Right lobe of liver (tissue), 6 donors: ENCODE measurements at regions not wholly inside any gene's neighbourhood (a gene's known extent, or its start where the extent isn't known, plus 50 kb on each side); places are given as distances from the start of the nearest gene placed in this dataset.

Experiments
- ATAC-seq, 4 donors: fragments of 200-7000 bp; cut with Tn5 transposase; one replicate each; pipeline ENCODE4 v1.9.1; 2020; ENCODE audit warnings: mild to moderate bottlenecking in 4 of 4, moderate library complexity in 4 of 4
- DNase-seq, 3 donors: peaks; one replicate each; pipeline ENCODE4 v3.0.0-alpha.2; 2020
- H3K27ac ChIP-seq, 3 donors: fragments of 200-600 bp; one replicate each; pipeline ENCODE4 v1.8.0; 2022
- H3K27me3 ChIP-seq, 2 donors: fragments of 200-600 bp; one replicate each; pipeline ENCODE4 v1.8.0; 2022
- H3K36me3 ChIP-seq, 4 donors: fragments of 200-600 bp; sonication (generic) in 1 of 4; one replicate each; pipeline versions ENCODE4 v1.5.1 to v1.8.0; 2017 to 2022; ENCODE audit warnings: control low read depth in 1 of 4
- H3K4me1 ChIP-seq, 4 donors: fragments of 200-600 bp; sonication (generic) in 1 of 4; one replicate each; pipeline versions ENCODE4 v1.5.1 to v1.8.0; 2017 to 2022; ENCODE audit warnings: control low read depth in 1 of 4
- H3K4me3 ChIP-seq, 3 donors: fragments of 200-600 bp; one replicate each; pipeline ENCODE4 v1.8.0; 2022
- H3K9me3 ChIP-seq, 4 donors: fragments of 200-600 bp; sonication (generic) in 1 of 4; one replicate each; pipeline versions ENCODE4 v1.5.1 to v1.8.0; 2017 to 2022; ENCODE audit warnings: control low read depth in 1 of 4
- POLR2A ChIP-seq: fragments of 450-650 bp; IDR thresholded peaks from one replicate; pipeline ENCODE4 v1.6.1; 2017; ENCODE audit warnings: antibody characterized with exemption, mild to moderate bottlenecking
- WGBS: methylation state at CpG from one replicate; pipeline ENCODE4 v1.1.6; 2018; ENCODE audit warnings: low coverage, low lambda C conversion rate; ENCODE audit not compliant: insufficient coverage; ENCODE audit errors: missing lambda C conversion rate; 5-methylcytosine and 5-hydroxymethylcytosine counted together
- intact Hi-C, 2 donors: fragments of 100-400 bp; cut with DNase I; formaldehyde crosslinking; loops; one replicate each; pipeline versions ENCODE4 v1.11.2 to v1.14.1; 2022
- TF ChIP-seq, protein P1 (sequence below), 4 donors: fragments of 200-600 bp in 3 of 4; fragments of 450-650 bp in 1 of 4; IDR thresholded peaks; one replicate each; pipeline versions ENCODE4 v1.5.1 to v1.8.0; 2016 to 2022; ENCODE audit warnings: antibody characterized with exemption in 4 of 4, mild to moderate bottlenecking in 2 of 4
- donor health status: DM: no; HTN: yes; CAD: no.
- donor health status: DM: no; HTN: no; CAD: no.
- donor health status: DM: no; HTN: no; CAD: no.
- donor health status: DM: no; HTN: yes; CAD: no.
- donor health status: DM: no; HTN: yes; CAD: no.

DNA sequence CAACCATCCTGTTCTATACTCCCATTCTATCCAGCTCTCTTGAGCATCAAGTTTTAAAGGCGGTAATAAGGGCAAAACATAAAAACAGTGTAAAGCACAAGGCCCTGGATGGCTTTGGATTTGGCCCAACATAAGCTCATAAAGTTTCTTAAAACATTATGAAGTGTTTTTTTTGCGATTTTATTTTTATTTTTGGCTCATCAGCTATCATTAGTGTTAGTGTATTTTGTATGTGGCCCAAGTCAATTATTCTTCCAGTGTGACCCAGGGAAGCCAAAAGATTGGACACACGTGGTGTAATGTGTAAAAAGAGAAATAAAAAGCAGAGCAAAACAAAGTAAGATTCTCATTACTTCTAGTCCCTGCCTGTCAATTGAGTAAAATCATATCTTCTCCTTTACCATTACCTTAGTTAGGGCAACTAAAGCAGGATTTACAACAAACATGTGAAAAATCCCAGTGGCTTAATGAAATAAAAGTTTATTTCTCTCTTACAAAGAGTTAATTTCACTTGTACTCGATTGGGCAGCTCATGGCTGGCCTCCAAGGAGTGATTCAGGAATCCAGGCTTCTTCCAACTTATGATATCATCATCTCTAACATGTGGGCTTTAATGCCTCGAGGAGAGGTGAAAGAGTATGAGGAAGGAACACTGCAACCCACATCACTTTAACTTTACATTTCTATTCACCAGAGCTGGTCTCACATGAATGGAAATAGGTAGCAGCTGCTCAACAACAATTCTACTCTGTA is 725.2 kb upstream of the SLITRK1 start:
- intact Hi-C loops: no loop called here
- Histone ChIP-seq H3K27ac (no peak overlapping the region), H3K27me3 (no peaks in the 10 kb centered on the region), H3K4me3 (no peak overlapping the region), H3K4me1 (no peaks in the 10 kb centered on the region), H3K9me3 (no peaks in the 10 kb centered on the region), H3K36me3 (no peaks in the 10 kb centered on the region)
- WGBS: 23% methylated on average over 5 of the region's 5 CpGs
- ATAC-seq (no peak), DNase-seq (no peak)
- TF ChIP-seq POLR2A: no peak
- TF ChIP-seq, protein P1, sequence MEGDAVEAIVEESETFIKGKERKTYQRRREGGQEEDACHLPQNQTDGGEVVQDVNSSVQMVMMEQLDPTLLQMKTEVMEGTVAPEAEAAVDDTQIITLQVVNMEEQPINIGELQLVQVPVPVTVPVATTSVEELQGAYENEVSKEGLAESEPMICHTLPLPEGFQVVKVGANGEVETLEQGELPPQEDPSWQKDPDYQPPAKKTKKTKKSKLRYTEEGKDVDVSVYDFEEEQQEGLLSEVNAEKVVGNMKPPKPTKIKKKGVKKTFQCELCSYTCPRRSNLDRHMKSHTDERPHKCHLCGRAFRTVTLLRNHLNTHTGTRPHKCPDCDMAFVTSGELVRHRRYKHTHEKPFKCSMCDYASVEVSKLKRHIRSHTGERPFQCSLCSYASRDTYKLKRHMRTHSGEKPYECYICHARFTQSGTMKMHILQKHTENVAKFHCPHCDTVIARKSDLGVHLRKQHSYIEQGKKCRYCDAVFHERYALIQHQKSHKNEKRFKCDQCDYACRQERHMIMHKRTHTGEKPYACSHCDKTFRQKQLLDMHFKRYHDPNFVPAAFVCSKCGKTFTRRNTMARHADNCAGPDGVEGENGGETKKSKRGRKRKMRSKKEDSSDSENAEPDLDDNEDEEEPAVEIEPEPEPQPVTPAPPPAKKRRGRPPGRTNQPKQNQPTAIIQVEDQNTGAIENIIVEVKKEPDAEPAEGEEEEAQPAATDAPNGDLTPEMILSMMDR (IDR thresholded peaks at IDR 0.05): no peak

DNA sequence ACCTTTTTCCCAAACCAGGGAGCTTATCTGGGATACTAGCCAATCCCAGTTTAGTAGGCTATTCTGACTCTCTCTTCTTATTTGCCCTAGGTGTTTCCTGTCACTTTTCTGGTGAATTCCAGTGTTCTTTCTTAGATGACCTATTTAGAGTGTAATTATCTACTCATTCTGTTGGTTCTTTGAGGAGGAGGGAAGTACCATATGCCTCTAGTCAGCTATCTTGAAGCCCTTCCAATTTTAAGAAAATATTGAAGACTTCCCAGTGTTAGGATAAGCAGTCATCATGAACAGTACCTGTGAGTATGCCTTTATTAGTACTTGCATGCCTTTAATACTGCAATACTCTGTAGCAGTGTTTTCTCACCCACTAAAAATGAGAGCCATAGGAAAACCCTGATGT is 724.3 kb upstream of the SLITRK1 start:
- TF ChIP-seq, protein P1 (IDR thresholded peaks at IDR 0.05): no peak
- TF ChIP-seq POLR2A: no peak
- Histone ChIP-seq H3K4me3 (no peak overlapping the region), H3K4me1 (no peaks in the 10 kb centered on the region), H3K27me3 (no peaks in the 10 kb centered on the region), H3K27ac (no peak overlapping the region), H3K9me3 (no peaks in the 10 kb centered on the region), H3K36me3 (no peaks in the 10 kb centered on the region)
- ATAC-seq: no peak
- no peak for DNase-seq
- intact Hi-C loops: no loop called here

DNA sequence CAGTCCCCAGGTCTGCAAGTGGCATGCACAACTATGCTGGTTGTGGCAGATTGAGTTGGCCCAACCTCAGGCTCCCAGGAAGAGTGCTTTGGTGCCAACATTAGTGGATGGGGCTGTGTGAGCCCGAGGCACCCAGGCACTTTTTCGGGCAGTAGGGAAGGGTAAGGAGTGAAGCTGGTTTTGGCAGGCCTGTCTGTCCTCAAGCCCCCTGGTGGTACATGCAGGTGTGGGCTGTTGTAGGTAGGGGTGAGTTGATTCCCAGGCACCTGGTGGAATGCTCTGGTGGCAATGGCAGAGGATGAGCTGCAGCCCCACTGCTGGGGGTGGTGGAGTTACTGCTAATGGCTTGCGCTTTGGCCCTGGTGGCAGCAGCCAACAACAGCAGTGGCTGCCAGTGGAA is 723.7 kb upstream of the SLITRK1 start:
- TF ChIP-seq, protein P1 (IDR thresholded peaks at IDR 0.05): no peak
- no peak for TF ChIP-seq POLR2A
- no peak for ATAC-seq
- WGBS: 100% methylated on average over 1 of the region's 3 CpGs
- Histone ChIP-seq H3K27ac (no peak overlapping the region), H3K4me3 (no peak overlapping the region), H3K27me3 (no peaks in the 10 kb centered on the region), H3K4me1 (no peaks in the 10 kb centered on the region), H3K9me3 (no peaks in the 10 kb centered on the region), H3K36me3 (no peaks in the 10 kb centered on the region)
- no peak for DNase-seq
- intact Hi-C loops: no loop called here

DNA sequence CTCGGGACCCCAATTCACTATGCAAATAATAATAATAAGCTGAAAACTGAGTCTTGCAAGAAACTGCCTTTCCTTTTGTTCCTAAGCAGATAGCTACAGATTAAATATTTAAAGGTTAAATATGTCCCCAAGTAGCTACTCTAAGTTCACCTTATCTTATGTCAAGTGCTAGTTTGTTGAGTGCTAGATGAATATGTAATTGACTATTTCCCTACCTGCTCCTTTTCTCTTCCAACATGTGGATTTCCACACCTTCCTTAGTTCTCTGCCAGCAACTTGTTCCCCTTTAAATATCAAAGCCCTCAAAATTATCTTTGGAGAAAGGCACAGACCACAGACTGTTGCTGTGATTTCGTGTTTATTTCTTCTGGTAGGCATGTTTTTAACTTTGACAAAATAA is 709.2 kb upstream of the SLITRK1 start:
- TF ChIP-seq POLR2A: no peak
- TF ChIP-seq, protein P1 (IDR thresholded peaks at IDR 0.05): no peak
- ATAC-seq (no peak), DNase-seq (no peak)
- Histone ChIP-seq H3K27ac (no peak overlapping the region), H3K27me3 (no peaks in the 10 kb centered on the region), H3K36me3 (no peaks in the 10 kb centered on the region), H3K4me3 (no peak overlapping the region), H3K9me3 (no peaks in the 10 kb centered on the region), H3K4me1 (no peaks in the 10 kb centered on the region)
- intact Hi-C loops: no loop called here
- 24% methylated on average over 2 of the region's 2 CpGs for WGBS

DNA sequence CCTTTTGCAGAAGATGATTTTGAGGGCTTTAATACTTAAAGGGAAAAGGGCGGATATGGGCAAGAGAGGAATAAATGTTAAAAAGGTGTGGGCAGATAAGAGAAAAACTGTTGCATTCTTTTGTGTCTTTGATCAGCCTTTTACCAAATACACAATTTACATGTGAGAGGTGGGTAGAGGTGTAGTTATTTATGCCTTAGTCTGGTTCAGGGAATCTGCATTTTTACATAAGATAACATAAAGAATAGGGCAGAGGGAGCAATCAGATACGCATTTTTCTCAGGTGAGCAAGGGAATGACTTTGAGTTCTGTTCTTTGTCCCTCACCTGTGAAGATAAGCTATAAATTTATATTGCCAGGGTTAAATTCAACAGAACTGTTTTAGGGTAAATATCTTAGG is 708.4 kb upstream of the SLITRK1 start:
- Histone ChIP-seq H3K9me3 (no peaks in the 10 kb centered on the region), H3K4me1 (no peaks in the 10 kb centered on the region), H3K27ac (no peak overlapping the region), H3K27me3 (no peaks in the 10 kb centered on the region), H3K4me3 (no peak overlapping the region), H3K36me3 (no peaks in the 10 kb centered on the region)
- TF ChIP-seq POLR2A: no peak
- TF ChIP-seq, protein P1 (IDR thresholded peaks at IDR 0.05): no peak
- no peak for DNase-seq
- no peak for ATAC-seq
- 32% methylated on average over 2 of the region's 2 CpGs for WGBS
- intact Hi-C loops: no loop called here
